ENCODE measurements at regions not wholly inside any gene's neighbourhood (a gene's known extent, or its start where the extent isn't known, plus 50 kb on each side); places are given as distances from the start of the nearest gene placed in this dataset.
"Not testable (repeated sequence)": the region's sequence is repeated elsewhere in the genome, so short reads cannot be mapped to it uniquely, and the experiment has no call there.

DNA sequence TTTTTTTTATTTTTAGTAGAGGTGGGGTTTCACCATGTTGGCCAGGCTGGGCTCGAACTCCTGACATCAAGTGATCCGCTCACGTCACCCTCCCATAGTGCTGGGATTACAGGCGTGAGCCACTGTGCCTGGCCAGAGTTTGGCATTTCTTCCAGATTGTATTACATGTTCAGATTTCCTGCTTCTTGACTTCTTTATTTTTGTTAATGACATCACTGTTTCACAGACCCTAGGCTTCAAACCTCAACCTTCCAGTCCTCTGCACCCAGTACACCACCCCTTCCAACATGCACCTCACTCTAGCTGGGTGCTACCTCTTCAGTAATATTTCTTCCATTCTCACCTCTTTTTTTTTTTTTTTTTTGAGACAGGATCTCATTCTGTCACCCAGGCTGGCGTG lies 53.6 kb upstream of the ZFHX3 start:
- H3K27ac ChIP-seq (ENCODE audit: low read length): no peak overlapping the region
- 100% methylated on average over 1 of the region's 5 CpGs for WGBS (ENCODE audit: insufficient coverage, low lambda C conversion rate)

DNA sequence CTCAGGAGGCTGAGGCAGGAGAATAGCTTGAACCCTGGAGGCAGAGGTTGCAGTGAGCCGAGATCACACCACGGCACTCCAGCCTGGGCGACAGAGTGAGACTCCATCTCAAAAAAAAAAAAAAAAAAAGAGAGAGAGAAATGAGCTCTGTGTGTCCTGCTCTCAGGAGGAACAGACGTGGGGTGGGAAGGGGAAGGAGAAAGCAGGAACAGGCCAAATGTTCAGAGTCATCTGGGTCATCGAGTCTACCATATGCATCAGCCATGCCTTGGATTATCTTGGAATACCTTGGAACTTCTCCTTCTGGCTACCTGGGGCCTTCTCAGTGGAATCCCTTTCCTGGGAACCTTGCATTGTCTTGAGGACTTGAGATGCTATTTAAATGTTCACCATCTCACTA lies 51.7 kb upstream of the ZFHX3 start:
- not testable (repeated sequence) for H3K36me3 ChIP-seq (ENCODE audit: control insufficient read depth, insufficient read depth, low read length); H3K27me3 ChIP-seq (ENCODE audit: control insufficient read depth, insufficient read depth, low read length); H3K27ac ChIP-seq (ENCODE audit: low read length); DNase-seq; H3K4me3 ChIP-seq (ENCODE audit: low read length); H3K4me1 ChIP-seq (ENCODE audit: control insufficient read depth, insufficient read depth, low read length); H3K9me3 ChIP-seq (ENCODE audit: control insufficient read depth, low read depth, low read length)
- no CpG with 5 or more reads among the region's 5 CpGs for WGBS (ENCODE audit: insufficient coverage, low lambda C conversion rate)

More for the DNA sequence above, 53.6 kb upstream of the ZFHX3 start:
- Histone ChIP-seq H3K36me3 (ENCODE audit: control insufficient read depth, insufficient read depth, low read length) (no peaks in the 10 kb centered on the region), H3K4me1 (ENCODE audit: control insufficient read depth, insufficient read depth, low read length) (no peaks in the 10 kb centered on the region), H3K27me3 (ENCODE audit: control insufficient read depth, insufficient read depth, low read length) (no peaks in the 10 kb centered on the region), H3K4me3 (ENCODE audit: low read length) (no peak overlapping the region), H3K9me3 (ENCODE audit: control insufficient read depth, low read depth, low read length) (no peaks in the 10 kb centered on the region)
- no peak for DNase-seq

Data from large intestine (tissue), 3 donors.